HCT116 (cell line): ENCODE measurements at regions not wholly inside any gene's neighbourhood (a gene's known extent, or its start where the extent isn't known, plus 50 kb on each side); places are given as distances from the start of the nearest gene placed in this dataset.

ENCODE experiments used
- ATAC-seq: fragments of 200-7000 bp; cut with Tn5 transposase; 2 replicates; pipeline ENCODE4 v1.9.1; 2020; ENCODE audit warnings: mild to moderate bottlenecking, moderate library complexity
- BruUV-seq: library from RNA; stranded (reverse); fragments of 400-500 nt; replicated peaks from 2 replicates; lab custom pipeline; 2021; lab: Mats Ljungman, UMichigan
- CTCF ChIA-PET: fragments of 300-600 bp; sonication (Branson Sonifier 250); formaldehyde crosslinking; loops from one replicate; lab custom pipeline; 2021; ENCODE audit warnings: antibody characterized with exemption; lab: Charles Lee
- POLR2A ChIA-PET: fragments of 300-600, 350-600 bp; sonication (Branson Sonifier 250); formaldehyde crosslinking; loops from one replicate; lab custom pipeline; 2021; ENCODE audit warnings: antibody characterized with exemption; lab: Charles Lee
- RAD21 ChIA-PET, 2 experiments: fragments of 300-600 bp; sonication (Branson Sonifier 250); formaldehyde crosslinking; loops; one replicate each; lab custom pipeline; 2023; ENCODE audit warnings: low total read pairs in 2 of 2; ENCODE audit not compliant: uncharacterized antibody in 2 of 2, unreplicated experiment in 2 of 2, low non-redundant PET in 1 of 2; lab: Charles Lee
- DNase-seq: peaks from one replicate; pipeline ENCODE4 v3.0.0-alpha.2; 2010; ENCODE audit warnings: low read depth, low spot score
- H2AFZ ChIP-seq: fragments of 200-600 bp; shearing (Covaris generic), sonication (generic); 2 replicates; pipeline ENCODE4 v1.6.1; 2017; ENCODE audit warnings: low read depth, mixed run types, mixed read lengths, antibody characterized with exemption, low read length; ENCODE audit not compliant: poor library complexity, severe bottlenecking
- H3K27ac ChIP-seq: 2 replicates; pipeline ENCODE4 v1.5.1; 2012; ENCODE audit warnings: low read depth, low read length
- H3K27me3 ChIP-seq: fragments of 200-600 bp; sonication (generic); 2 replicates; pipeline ENCODE4 v1.6.1; 2016; ENCODE audit warnings: mixed run types, low read length, mixed read lengths; ENCODE audit not compliant: insufficient read depth
- H3K36me3 ChIP-seq, 2 experiments: fragments of 200-500 bp in 1 of 2; fragments of 200-600 bp in 1 of 2; sonication (Bioruptor generic) in 1 of 2; sonication (generic) in 1 of 2; 2 replicates each; pipeline versions ENCODE4 v1.5.1 to v1.6.1; 2014 to 2016; ENCODE audit warnings: low read length in 2 of 2, inconsistent platforms in 1 of 2, mixed read lengths in 1 of 2, mixed run types in 1 of 2; ENCODE audit not compliant: insufficient read depth in 2 of 2, control insufficient read depth in 1 of 2
- H3K4me1 ChIP-seq, 2 experiments: fragments of 200-600 bp in 1 of 2; sonication (generic) in 1 of 2; 2 replicates each; pipeline versions ENCODE4 v1.5.1 to v1.6.1; 2012 to 2017; ENCODE audit warnings: low read length in 2 of 2, inconsistent platforms in 1 of 2, mild to moderate bottlenecking in 1 of 2, mixed read lengths in 1 of 2, mixed run types in 1 of 2, moderate library complexity in 1 of 2; ENCODE audit not compliant: insufficient read depth in 2 of 2, control insufficient read depth in 1 of 2
- H3K4me2 ChIP-seq: fragments of 200-600 bp; sonication (generic); 2 replicates; pipeline ENCODE4 v1.6.1; 2017; ENCODE audit warnings: mixed run types, low read length, mixed read lengths
- H3K4me3 ChIP-seq, 2 experiments: fragments of 200-600 bp in 1 of 2; sonication (generic) in 1 of 2; replicated peaks in 1 of 2; 2 replicates each; pipeline ENCODE4 v1.5.1; 2011 to 2016; ENCODE audit warnings: low read length in 2 of 2, control low read depth in 1 of 2, low read depth in 1 of 2, mild to moderate bottlenecking in 1 of 2, mixed read lengths in 1 of 2, mixed run types in 1 of 2
- H3K79me2 ChIP-seq: fragments of 200-600 bp; sonication (generic); 2 replicates; pipeline ENCODE4 v1.6.1; 2017; ENCODE audit warnings: mild to moderate bottlenecking, mixed run types, low read length, moderate library complexity, mixed read lengths; ENCODE audit not compliant: insufficient read depth
- H3K9ac ChIP-seq: fragments of 200-600 bp; sonication (generic); 2 replicates; pipeline ENCODE4 v1.6.1; 2016; ENCODE audit warnings: low read length, mixed read lengths
- H3K9me2 ChIP-seq: fragments of 200-600 bp; sonication (generic), shearing (Covaris generic); 2 replicates; pipeline ENCODE4 v1.6.1; 2017; ENCODE audit warnings: mixed run types, mild to moderate bottlenecking, moderate library complexity; ENCODE audit not compliant: insufficient read depth
- H3K9me3 ChIP-seq, 2 experiments: fragments of 200-500 bp in 1 of 2; fragments of 200-600 bp in 1 of 2; sonication (Bioruptor generic) in 1 of 2; sonication (generic) in 1 of 2; 2 replicates each; pipeline ENCODE4 v1.6.1; 2014 to 2017; ENCODE audit warnings: low read length in 2 of 2, mixed read lengths in 2 of 2, inconsistent platforms in 1 of 2, low read depth in 1 of 2, mild to moderate bottlenecking in 1 of 2, mixed run types in 1 of 2, moderate library complexity in 1 of 2; ENCODE audit not compliant: control insufficient read depth in 1 of 2, insufficient read depth in 1 of 2
- H4K20me1 ChIP-seq: fragments of 200-600 bp; sonication (generic), shearing (Covaris generic); 2 replicates; pipeline ENCODE4 v1.6.1; 2017; ENCODE audit warnings: mixed run types, mild to moderate bottlenecking, moderate library complexity; ENCODE audit not compliant: insufficient read depth
- EZH2 ChIP-seq: fragments of 200-600 bp; sonication (generic); IDR thresholded peaks from 2 replicates; pipeline ENCODE4 v1.6.1; 2017; ENCODE audit warnings: antibody characterized with exemption, mixed run types
- MAX ChIP-seq: IDR thresholded peaks from 2 replicates; pipeline ENCODE4 v1.6.1; 2012
- POLR2A ChIP-seq: IDR thresholded peaks from 2 replicates; pipeline ENCODE4 v1.7.0; 2011; ENCODE audit warnings: borderline replicate concordance; ENCODE audit not compliant: insufficient read depth, insufficient read length; ENCODE audit errors: extremely low read depth
- POLR2AphosphoS5 ChIP-seq: IDR thresholded peaks from 2 replicates; pipeline ENCODE4 v1.6.1; 2011; ENCODE audit warnings: mild to moderate bottlenecking, low read depth, low read length, moderate library complexity
- RAD21 ChIP-seq: IDR thresholded peaks from 2 replicates; pipeline ENCODE4 v1.6.1; 2012; ENCODE audit warnings: low read depth, mild to moderate bottlenecking
- REST ChIP-seq: IDR thresholded peaks from 2 replicates; pipeline ENCODE4 v1.6.1; 2012; ENCODE audit warnings: low read depth
- SIN3A ChIP-seq: IDR thresholded peaks from 2 replicates; pipeline ENCODE4 v1.6.1; 2012; ENCODE audit warnings: low read depth
- SP1 ChIP-seq: IDR thresholded peaks from 2 replicates; pipeline ENCODE4 v1.6.1; 2012; ENCODE audit warnings: low read depth
- SRF ChIP-seq: IDR thresholded peaks from 2 replicates; pipeline ENCODE4 v1.6.1; 2012; ENCODE audit warnings: low read depth
- ZBTB33 ChIP-seq: IDR thresholded peaks from 2 replicates; pipeline ENCODE4 v1.6.1; 2011; ENCODE audit warnings: mild to moderate bottlenecking, low read length, moderate library complexity; ENCODE audit not compliant: insufficient replicate concordance; ENCODE audit errors: extremely low read depth
- intact Hi-C: fragments of 100-400 bp; cut with micrococcal nuclease; formaldehyde crosslinking; loops from 2 replicates; pipeline ENCODE4 v1.10.0; 2022

DNA sequence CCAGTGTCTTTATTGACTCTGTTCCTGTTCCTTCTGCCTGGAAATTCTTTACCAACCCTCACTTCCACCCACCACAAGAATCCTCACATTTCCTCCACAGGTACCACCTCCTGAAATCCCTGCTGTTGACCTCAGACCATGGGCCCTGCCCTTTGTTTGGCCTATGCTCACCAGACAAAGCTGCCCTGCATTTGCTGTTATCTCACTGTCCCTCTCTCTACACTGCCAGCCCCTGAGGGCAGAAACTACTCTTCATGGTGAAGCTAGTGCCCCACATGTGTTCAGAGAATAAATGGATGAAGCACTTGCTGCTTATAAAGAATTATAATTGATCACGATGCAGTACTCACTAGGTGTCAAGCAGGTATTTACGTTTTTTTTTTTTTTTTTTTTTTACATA is 608.4 kb downstream of the TSN start:
- POLR2A ChIA-PET = no interaction called here
- intact Hi-C loops = no loop called here
- no TSS peak for BruUV-seq
- Histone ChIP-seq H2AFZ (no peak overlapping the region), H3K27me3 (no peaks in the 10 kb centered on the region), H4K20me1 (no peaks in the 10 kb centered on the region; the same call in 1 of the 2 replicates), H3K9ac (no peak overlapping the region)
- ATAC-seq = no peak
- TF ChIP-seq ZBTB33 (no peak), POLR2A (no peak), SRF (no peak), EZH2 (no peak), MAX (no peak), POLR2AphosphoS5 (no peak), RAD21 (no peak), SP1 (no peak), SIN3A (no peak), REST (no peak)
- TF ChIP-seq, all 23 proteins: peak for 0
- H3K4me2 ChIP-seq = no peak overlapping the region
- ChIA-PET RAD21 (no interaction called here), CTCF (no interaction called here)
- no peaks in the 10 kb centered on the region for H3K4me1 ChIP-seq
- H3K27ac ChIP-seq = no peak overlapping the region
- H3K9me2 ChIP-seq = no peaks in the 10 kb centered on the region
- H3K79me2 ChIP-seq = no peaks in the 10 kb centered on the region
- H3K4me3 ChIP-seq = no peak overlapping the region
- DNase-seq = no peak
- H3K36me3 ChIP-seq = no peaks in the 10 kb centered on the region
- H3K9me3 ChIP-seq = no peaks in the 10 kb centered on the region; a peak in 1 of 4 replicates
